K562 (cell line): ENCODE measurements at regions not wholly inside any gene's neighbourhood (a gene's known extent, or its start where the extent isn't known, plus 50 kb on each side); places are given as distances from the start of the nearest gene placed in this dataset.

Source experiments
- ATAC-seq: fragments of 200-7000 bp; cut with Tn5 transposase; 3 replicates; pipeline ENCODE4 v1.9.1; 2020; ENCODE audit warnings: moderate library complexity
- BruUV-seq: library from RNA; stranded (reverse); fragments of 400-500 nt; replicated peaks from 2 replicates; lab custom pipeline; 2021; lab: Mats Ljungman, UMichigan
- CTCF ChIA-PET: fragments of 300-600 bp; formaldehyde crosslinking; extraction: SDS; loops from one replicate; lab custom pipeline; 2021; ENCODE audit warnings: low intra/inter-chr PET ratio; lab: Yijun Ruan, JAX
- POLR2A ChIA-PET: fragments of 300-600, 350-650 bp; sonication (Branson Sonifier 250); formaldehyde crosslinking; extraction: SDS; loops from one replicate; lab custom pipeline; 2021; ENCODE audit warnings: antibody characterized with exemption, inconsistent platforms; lab: Yijun Ruan, JAX
- DNase-seq, 4 experiments: peaks; one replicate each; pipeline versions ENCODE4 v3.0.0 to v3.0.0-alpha.2; 2011 to 2018; ENCODE audit warnings: low spot score in 3 of 4, mixed read lengths in 3 of 4; ENCODE audit errors: extremely low read depth in 1 of 4
- FAIRE-seq: peaks from 2 replicates; lab custom pipeline; 2011; peaks lifted over from hg19 to GRCh38; lab: Jason Lieb, UNC
- H2AFZ ChIP-seq: 2 replicates; pipeline ENCODE4 v1.6.0; 2011; ENCODE audit warnings: low read depth, low read length, control low read depth, inconsistent platforms
- H3K27ac ChIP-seq: fragments of 200-600 bp; 3 replicates; pipeline ENCODE4 v1.8.0; 2011; ENCODE audit warnings: low read depth, mild to moderate bottlenecking, control low read depth, inconsistent platforms, low read length, moderate library complexity, mixed read lengths; ENCODE audit errors: extremely low read depth
- H3K27me3 ChIP-seq, 2 experiments: fragments of 300-600 bp in 1 of 2; 2 replicates in 1 of 2; 3 replicates in 1 of 2; pipeline versions ENCODE4 v1.6.0 to v1.8.0; 2011; ENCODE audit warnings: inconsistent platforms in 2 of 2, low read length in 2 of 2, mild to moderate bottlenecking in 1 of 2, mixed read lengths in 1 of 2, moderate library complexity in 1 of 2; ENCODE audit not compliant: control insufficient read depth in 2 of 2, insufficient read depth in 2 of 2
- H3K36me3 ChIP-seq: fragments of 300-600 bp; 3 replicates; pipeline ENCODE4 v1.8.0; 2011; ENCODE audit warnings: mild to moderate bottlenecking, low read length, inconsistent platforms; ENCODE audit not compliant: control insufficient read depth, insufficient read depth
- H3K4me1 ChIP-seq, 2 experiments: fragments of 200-600 bp in 1 of 2; replicated peaks in 1 of 2; 2 replicates in 1 of 2; 3 replicates in 1 of 2; pipeline versions ENCODE4 v1.5.1 to v1.8.0; 2011; ENCODE audit warnings: inconsistent platforms in 2 of 2, low read length in 2 of 2, mild to moderate bottlenecking in 1 of 2, mixed read lengths in 1 of 2, moderate library complexity in 1 of 2; ENCODE audit not compliant: control insufficient read depth in 2 of 2, insufficient read depth in 2 of 2
- H3K4me2 ChIP-seq: 2 replicates; pipeline ENCODE4 v1.6.1; 2011; ENCODE audit warnings: low read length, control low read depth, inconsistent platforms, mixed read lengths; ENCODE audit not compliant: insufficient read depth
- H3K4me3 ChIP-seq: fragments of 200-600 bp; sonication (generic), shearing (Covaris generic); 2 replicates; pipeline ENCODE4 v1.5.1; 2016; ENCODE audit warnings: control low read depth, inconsistent platforms
- H3K79me2 ChIP-seq: fragments of 200-600 bp; 3 replicates; pipeline ENCODE4 v1.8.0; 2011; ENCODE audit warnings: low read length, inconsistent platforms; ENCODE audit not compliant: control insufficient read depth, insufficient read depth
- H3K9ac ChIP-seq, 2 experiments: 2 replicates each; pipeline versions ENCODE4 v1.6.0 to v1.6.1; 2011; ENCODE audit warnings: low read depth in 2 of 2, low read length in 2 of 2, control low read depth in 1 of 2, inconsistent platforms in 1 of 2, mild to moderate bottlenecking in 1 of 2, mixed read lengths in 1 of 2; ENCODE audit not compliant: insufficient read depth in 1 of 2
- H3K9me1 ChIP-seq: one replicate; pipeline ENCODE4 v1.6.0; 2011; ENCODE audit warnings: inconsistent platforms, mild to moderate bottlenecking, low read length, moderate library complexity; ENCODE audit not compliant: control insufficient read depth, insufficient read depth
- H3K9me3 ChIP-seq: replicated peaks from 2 replicates; pipeline ENCODE4 v1.5.1; 2011; ENCODE audit warnings: low read depth, low read length, inconsistent platforms; ENCODE audit not compliant: control insufficient read depth, insufficient read depth
- H4K20me1 ChIP-seq: replicated peaks from 2 replicates; pipeline ENCODE4 v1.6.1; 2011; ENCODE audit warnings: low read length, inconsistent platforms, mixed read lengths; ENCODE audit not compliant: control insufficient read depth, insufficient read depth
- HMGN3 ChIP-seq: IDR thresholded peaks from 2 replicates; pipeline ENCODE4 v1.6.1; 2011; ENCODE audit warnings: borderline replicate concordance, low read depth, mild to moderate bottlenecking, mixed read lengths, low read length; ENCODE audit not compliant: insufficient read length; ENCODE audit errors: extremely low read depth
- JUNB ChIP-seq: fragments of 450-650 bp; formaldehyde crosslinking; conservative IDR thresholded peaks from 2 replicates; pipeline ENCODE4 v1.4.0; 2020; ENCODE audit warnings: mild to moderate bottlenecking
- KLF6 ChIP-seq: fragments of 250-450 bp; sonication (Bioruptor Pico); IDR thresholded peaks from 2 replicates; pipeline ENCODE4 v1.4.0; 2020; ENCODE audit warnings: mild to moderate bottlenecking, moderate library complexity, borderline replicate concordance
- PML ChIP-seq: IDR thresholded peaks from 2 replicates; pipeline ENCODE4 v1.6.1; 2012; ENCODE audit warnings: low read length, inconsistent platforms
- POLR2A ChIP-seq: fragments of 450-650 bp; conservative IDR thresholded peaks from 2 replicates; pipeline ENCODE4 v1.6.1; 2016
- RBFOX2 ChIP-seq: fragments of 200-400 bp; formaldehyde crosslinking; IDR thresholded peaks from 2 replicates; pipeline ENCODE4 v1.6.1; 2017; ENCODE audit warnings: low read depth, mild to moderate bottlenecking, low read length, moderate library complexity
- SMC3 ChIP-seq: conservative IDR thresholded peaks from 2 replicates; pipeline ENCODE4 v1.6.1; 2011; ENCODE audit warnings: low read depth, low read length, improper control_type of control experiment; ENCODE audit not compliant: insufficient read depth
- TOE1 ChIP-seq, 2 experiments: fragments of 450-650 bp in 1 of 2; sonication (generic) in 1 of 2; formaldehyde crosslinking in 1 of 2; IDR thresholded peaks; 2 replicates each; pipeline versions ENCODE4 v1.7.1 to v1.8.0; 2016 to 2022; ENCODE audit warnings: borderline replicate concordance in 2 of 2, mild to moderate bottlenecking in 2 of 2, antibody characterized with exemption in 1 of 2, inconsistent platforms in 1 of 2, low read depth in 1 of 2, missing genetic modification reagents in 1 of 2, moderate library complexity in 1 of 2
- in situ Hi-C: fragments of 300-500 bp; cut with MboI; formaldehyde crosslinking; loops from 4 replicates; pipeline ENCODE4 v1.15.0; 2018; ENCODE audit warnings: inconsistent platforms, mixed read lengths
- intact Hi-C: fragments of 100-400 bp; cut with micrococcal nuclease; formaldehyde crosslinking; loops from 2 replicates; pipeline ENCODE4 v1.14.2; 2022
- TF ChIP-seq, protein P1 (sequence below): fragments of 250-450 bp; sonication (Bioruptor Pico); IDR thresholded peaks from 2 replicates; pipeline ENCODE4 v1.9.0; 2021; ENCODE audit warnings: mild to moderate bottlenecking
- TF ChIP-seq, protein P2 (sequence below): fragments of 250-450 bp; sonication (Bioruptor Pico); IDR thresholded peaks from 2 replicates; pipeline ENCODE4 v1.5.0; 2020; ENCODE audit warnings: mild to moderate bottlenecking, borderline replicate concordance
- TF ChIP-seq, protein P3 (sequence below): fragments of 450-650 bp; IDR thresholded peaks from 2 replicates; pipeline ENCODE4 v1.6.1; 2017; ENCODE audit warnings: mild to moderate bottlenecking, moderate library complexity

DNA sequence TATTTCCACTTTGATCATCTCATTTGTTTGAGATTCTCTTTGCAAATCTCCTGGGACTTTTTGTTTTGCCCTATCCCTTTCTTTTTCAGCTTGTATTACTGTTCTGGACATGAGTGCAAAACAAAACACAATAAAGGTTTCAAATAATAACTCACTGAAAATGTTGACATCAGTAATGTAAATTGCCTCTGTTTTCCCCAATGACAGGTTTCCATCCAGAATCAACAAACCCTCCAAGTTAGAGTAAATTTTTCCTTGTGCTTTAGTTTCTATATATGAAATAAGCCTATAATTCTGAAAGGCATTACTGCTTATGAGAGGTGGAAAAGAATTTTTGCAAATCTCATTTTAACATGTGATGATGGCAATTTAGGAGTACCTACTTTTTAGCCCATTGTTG lies 187.0 kb upstream of the ANO3 start:
- Histone ChIP-seq H3K79me2 (no peaks in the 10 kb centered on the region), H3K4me1 (no peaks in the 10 kb centered on the region), H3K4me2 (no peak overlapping the region), H3K4me3 (no peak overlapping the region), H4K20me1 (no peaks in the 10 kb centered on the region), H3K27ac (no peak overlapping the region), H3K9ac (no peak overlapping the region), H3K36me3 (no peaks in the 10 kb centered on the region), H3K27me3 (no peaks in the 10 kb centered on the region), H3K9me1 (no peaks in the 10 kb centered on the region), H3K9me3 (no peaks in the 10 kb centered on the region), H2AFZ (no peak overlapping the region)
- ChIA-PET POLR2A (no interaction called here), CTCF (no interaction called here)
- in situ Hi-C loops: no loop called here
- ATAC-seq (no peak), DNase-seq (no peak), FAIRE-seq (no peak)
- TF ChIP-seq POLR2A (no peak), SMC3 (no peak), TOE1 (IDR thresholded peaks at IDR 0.05; ENCODE audit: borderline replicate concordance) (no peak), TOE1 (CRISPR knock-in tag; IDR thresholded peaks at IDR 0.05; ENCODE audit: borderline replicate concordance, low read depth) (no peak), KLF6 (CRISPR knock-in tag) (no peak), RBFOX2 (no peak), JUNB (CRISPR knock-in tag) (no peak), HMGN3 (no peak), PML (no peak)
- TF ChIP-seq, protein P1, sequence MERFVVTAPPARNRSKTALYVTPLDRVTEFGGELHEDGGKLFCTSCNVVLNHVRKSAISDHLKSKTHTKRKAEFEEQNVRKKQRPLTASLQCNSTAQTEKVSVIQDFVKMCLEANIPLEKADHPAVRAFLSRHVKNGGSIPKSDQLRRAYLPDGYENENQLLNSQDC (CRISPR knock-in tag): no peak
- TF ChIP-seq, protein P2, sequence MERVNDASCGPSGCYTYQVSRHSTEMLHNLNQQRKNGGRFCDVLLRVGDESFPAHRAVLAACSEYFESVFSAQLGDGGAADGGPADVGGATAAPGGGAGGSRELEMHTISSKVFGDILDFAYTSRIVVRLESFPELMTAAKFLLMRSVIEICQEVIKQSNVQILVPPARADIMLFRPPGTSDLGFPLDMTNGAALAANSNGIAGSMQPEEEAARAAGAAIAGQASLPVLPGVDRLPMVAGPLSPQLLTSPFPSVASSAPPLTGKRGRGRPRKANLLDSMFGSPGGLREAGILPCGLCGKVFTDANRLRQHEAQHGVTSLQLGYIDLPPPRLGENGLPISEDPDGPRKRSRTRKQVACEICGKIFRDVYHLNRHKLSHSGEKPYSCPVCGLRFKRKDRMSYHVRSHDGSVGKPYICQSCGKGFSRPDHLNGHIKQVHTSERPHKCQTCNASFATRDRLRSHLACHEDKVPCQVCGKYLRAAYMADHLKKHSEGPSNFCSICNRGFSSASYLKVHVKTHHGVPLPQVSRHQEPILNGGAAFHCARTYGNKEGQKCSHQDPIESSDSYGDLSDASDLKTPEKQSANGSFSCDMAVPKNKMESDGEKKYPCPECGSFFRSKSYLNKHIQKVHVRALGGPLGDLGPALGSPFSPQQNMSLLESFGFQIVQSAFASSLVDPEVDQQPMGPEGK: no peak
- TF ChIP-seq, protein P3, sequence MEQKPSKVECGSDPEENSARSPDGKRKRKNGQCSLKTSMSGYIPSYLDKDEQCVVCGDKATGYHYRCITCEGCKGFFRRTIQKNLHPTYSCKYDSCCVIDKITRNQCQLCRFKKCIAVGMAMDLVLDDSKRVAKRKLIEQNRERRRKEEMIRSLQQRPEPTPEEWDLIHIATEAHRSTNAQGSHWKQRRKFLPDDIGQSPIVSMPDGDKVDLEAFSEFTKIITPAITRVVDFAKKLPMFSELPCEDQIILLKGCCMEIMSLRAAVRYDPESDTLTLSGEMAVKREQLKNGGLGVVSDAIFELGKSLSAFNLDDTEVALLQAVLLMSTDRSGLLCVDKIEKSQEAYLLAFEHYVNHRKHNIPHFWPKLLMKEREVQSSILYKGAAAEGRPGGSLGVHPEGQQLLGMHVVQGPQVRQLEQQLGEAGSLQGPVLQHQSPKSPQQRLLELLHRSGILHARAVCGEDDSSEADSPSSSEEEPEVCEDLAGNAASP: no peak
- intact Hi-C loops: no loop called here
- no TSS peak for BruUV-seq
